ENCODE measurements at regions not wholly inside any gene's neighbourhood (a gene's known extent, or its start where the extent isn't known, plus 50 kb on each side); places are given as distances from the start of the nearest gene placed in this dataset.

- TF ChIP-seq, protein P1, sequence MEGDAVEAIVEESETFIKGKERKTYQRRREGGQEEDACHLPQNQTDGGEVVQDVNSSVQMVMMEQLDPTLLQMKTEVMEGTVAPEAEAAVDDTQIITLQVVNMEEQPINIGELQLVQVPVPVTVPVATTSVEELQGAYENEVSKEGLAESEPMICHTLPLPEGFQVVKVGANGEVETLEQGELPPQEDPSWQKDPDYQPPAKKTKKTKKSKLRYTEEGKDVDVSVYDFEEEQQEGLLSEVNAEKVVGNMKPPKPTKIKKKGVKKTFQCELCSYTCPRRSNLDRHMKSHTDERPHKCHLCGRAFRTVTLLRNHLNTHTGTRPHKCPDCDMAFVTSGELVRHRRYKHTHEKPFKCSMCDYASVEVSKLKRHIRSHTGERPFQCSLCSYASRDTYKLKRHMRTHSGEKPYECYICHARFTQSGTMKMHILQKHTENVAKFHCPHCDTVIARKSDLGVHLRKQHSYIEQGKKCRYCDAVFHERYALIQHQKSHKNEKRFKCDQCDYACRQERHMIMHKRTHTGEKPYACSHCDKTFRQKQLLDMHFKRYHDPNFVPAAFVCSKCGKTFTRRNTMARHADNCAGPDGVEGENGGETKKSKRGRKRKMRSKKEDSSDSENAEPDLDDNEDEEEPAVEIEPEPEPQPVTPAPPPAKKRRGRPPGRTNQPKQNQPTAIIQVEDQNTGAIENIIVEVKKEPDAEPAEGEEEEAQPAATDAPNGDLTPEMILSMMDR (IDR thresholded peaks at IDR 0.05): no peak
- TF ChIP-seq POLR2A (IDR thresholded peaks at IDR 0.05): no peak
- TF ChIP-seq POLR2AphosphoS5 (IDR thresholded peaks at IDR 0.05; ENCODE audit: insufficient read depth in 1 of 2, low read depth in 1 of 2): no peak
These were observed 99.1 kb upstream of the PRSS16 start for GRCh38 chr6:27148404-27148795.
